HG03558 (cell line): ENCODE measurements at regions not wholly inside any gene's neighbourhood (a gene's known extent, or its start where the extent isn't known, plus 50 kb on each side); places are given as distances from the start of the nearest gene placed in this dataset.

Experiments used
- ATAC-seq: cut with Tn5 transposase; IDR thresholded peaks from one replicate; pipeline ENCODE4 v1.9.1; 2021; ENCODE audit warnings: moderate number of reproducible peaks; ENCODE audit not compliant: unreplicated experiment; ENCODE audit errors: extremely low read depth

- ATAC-seq: no peak
These were observed 129.8 kb upstream of the TIAM1 start for GRCh38 chr21:31473685-31474345.

GRCh38 chr21:31471865-31472264, 127.8 kb upstream of the TIAM1 start:
- ATAC-seq: no peak

- no peak for ATAC-seq
These were observed 127.0 kb upstream of the TIAM1 start for GRCh38 chr21:31470896-31471694.

GRCh38 chr21:31460980-31461379, 116.9 kb upstream of the TIAM1 start:
- no peak for ATAC-seq

- ATAC-seq: no peak
These were observed 115.4 kb upstream of the TIAM1 start for GRCh38 chr21:31459457-31459856.

- no peak for ATAC-seq
These were observed 113.6 kb upstream of the TIAM1 start for GRCh38 chr21:31457675-31458074.

- no peak for ATAC-seq
These were observed 112.1 kb upstream of the TIAM1 start for GRCh38 chr21:31456201-31456600.

- ATAC-seq: no peak
These were observed 111.4 kb upstream of the TIAM1 start for GRCh38 chr21:31455506-31455905.

GRCh38 chr21:31450980-31451379, 106.9 kb upstream of the TIAM1 start:
- no peak for ATAC-seq

GRCh38 chr21:31449921-31450535, 106.0 kb upstream of the TIAM1 start:
- no peak for ATAC-seq

- ATAC-seq: no peak
These were observed 104.4 kb upstream of the TIAM1 start for GRCh38 chr21:31448496-31448895.

GRCh38 chr21:31447505-31447904, 103.4 kb upstream of the TIAM1 start:
- ATAC-seq: no peak

- ATAC-seq: no peak
These were observed 102.3 kb upstream of the TIAM1 start for GRCh38 chr21:31446226-31446855.

- no peak for ATAC-seq
These were observed 101.1 kb upstream of the TIAM1 start for GRCh38 chr21:31445137-31445536.

GRCh38 chr21:31443736-31444521, 99.9 kb upstream of the TIAM1 start:
- ATAC-seq: no peak

GRCh38 chr21:31442339-31442738, 98.3 kb upstream of the TIAM1 start:
- ATAC-seq: no peak

GRCh38 chr21:31429506-31429905, 85.4 kb upstream of the TIAM1 start:
- no peak for ATAC-seq

GRCh38 chr21:31426235-31426797, 82.3 kb upstream of the TIAM1 start:
- ATAC-seq: no peak

GRCh38 chr21:31425138-31425537, 81.1 kb upstream of the TIAM1 start:
- ATAC-seq: no peak

GRCh38 chr21:31424058-31424457, 80.0 kb upstream of the TIAM1 start:
- ATAC-seq: no peak
